Epithelial cell of esophagus (primary cell): ENCODE measurements at regions not wholly inside any gene's neighbourhood (a gene's known extent, or its start where the extent isn't known, plus 50 kb on each side); places are given as distances from the start of the nearest gene placed in this dataset.
A peak's percentile ranks its signal among the peaks of the same experiment; 100 is the strongest.

Experiments
- DNase-seq: peaks from one replicate; pipeline ENCODE4 v3.0.0; 2010; ENCODE audit warnings: low read depth
- H3K4me3 ChIP-seq: 2 replicates; pipeline ENCODE4 v1.5.1; 2011; ENCODE audit warnings: mild to moderate bottlenecking, low read length, control low read depth
- TF ChIP-seq, protein P1 (sequence below): IDR thresholded peaks from 2 replicates; pipeline ENCODE4 v1.5.1; 2011; ENCODE audit warnings: low read depth, mild to moderate bottlenecking, low read length, control low read depth, inconsistent platforms; ENCODE audit not compliant: insufficient read depth; ENCODE audit errors: missing control alignments

DNA sequence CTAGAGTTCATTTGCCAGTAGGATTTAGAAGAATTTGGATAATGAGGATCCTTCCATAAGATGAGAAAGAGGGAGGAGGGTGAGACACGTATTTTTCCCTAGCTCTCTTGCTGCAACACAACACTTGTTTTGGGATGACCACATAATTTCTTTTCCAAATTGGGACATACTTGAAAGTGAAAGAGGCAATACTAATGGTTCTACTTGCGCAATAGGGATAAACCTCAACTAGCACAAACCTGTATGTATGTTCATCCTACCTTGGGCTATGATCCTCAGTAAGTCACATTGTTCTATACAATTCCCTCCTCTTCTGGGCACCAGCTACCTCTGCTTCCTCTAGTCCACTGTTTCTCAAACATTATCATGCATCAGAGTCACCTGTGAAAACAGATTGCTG, 1208.8 kb upstream of the LRRTM1 start:
- H3K4me3 ChIP-seq = no peak overlapping the region
- DNase-seq = peak; percentile 6
- TF ChIP-seq, protein P1, sequence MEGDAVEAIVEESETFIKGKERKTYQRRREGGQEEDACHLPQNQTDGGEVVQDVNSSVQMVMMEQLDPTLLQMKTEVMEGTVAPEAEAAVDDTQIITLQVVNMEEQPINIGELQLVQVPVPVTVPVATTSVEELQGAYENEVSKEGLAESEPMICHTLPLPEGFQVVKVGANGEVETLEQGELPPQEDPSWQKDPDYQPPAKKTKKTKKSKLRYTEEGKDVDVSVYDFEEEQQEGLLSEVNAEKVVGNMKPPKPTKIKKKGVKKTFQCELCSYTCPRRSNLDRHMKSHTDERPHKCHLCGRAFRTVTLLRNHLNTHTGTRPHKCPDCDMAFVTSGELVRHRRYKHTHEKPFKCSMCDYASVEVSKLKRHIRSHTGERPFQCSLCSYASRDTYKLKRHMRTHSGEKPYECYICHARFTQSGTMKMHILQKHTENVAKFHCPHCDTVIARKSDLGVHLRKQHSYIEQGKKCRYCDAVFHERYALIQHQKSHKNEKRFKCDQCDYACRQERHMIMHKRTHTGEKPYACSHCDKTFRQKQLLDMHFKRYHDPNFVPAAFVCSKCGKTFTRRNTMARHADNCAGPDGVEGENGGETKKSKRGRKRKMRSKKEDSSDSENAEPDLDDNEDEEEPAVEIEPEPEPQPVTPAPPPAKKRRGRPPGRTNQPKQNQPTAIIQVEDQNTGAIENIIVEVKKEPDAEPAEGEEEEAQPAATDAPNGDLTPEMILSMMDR = no peak

DNA sequence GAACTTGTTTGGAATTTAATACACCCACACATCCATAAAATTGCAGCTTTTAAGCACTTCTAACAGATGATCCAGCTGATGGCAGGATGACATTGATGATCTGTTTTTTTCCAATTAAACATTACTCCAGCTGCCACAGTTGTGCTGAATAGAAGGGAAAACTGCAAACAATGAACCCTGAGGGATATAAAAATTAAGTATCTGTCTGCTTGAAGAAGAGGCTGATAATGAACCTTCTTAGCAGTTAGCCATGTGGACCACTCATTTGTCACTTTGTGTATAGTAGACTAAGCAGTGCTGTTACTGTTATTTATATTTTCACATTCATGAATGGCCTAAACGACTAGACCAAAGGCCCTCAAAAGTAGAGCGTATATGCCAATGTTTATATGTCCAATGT, 1201.0 kb upstream of the LRRTM1 start:
- H3K4me3 ChIP-seq = no peak overlapping the region
- DNase-seq = no peak
- TF ChIP-seq, protein P1 = no peak

DNA sequence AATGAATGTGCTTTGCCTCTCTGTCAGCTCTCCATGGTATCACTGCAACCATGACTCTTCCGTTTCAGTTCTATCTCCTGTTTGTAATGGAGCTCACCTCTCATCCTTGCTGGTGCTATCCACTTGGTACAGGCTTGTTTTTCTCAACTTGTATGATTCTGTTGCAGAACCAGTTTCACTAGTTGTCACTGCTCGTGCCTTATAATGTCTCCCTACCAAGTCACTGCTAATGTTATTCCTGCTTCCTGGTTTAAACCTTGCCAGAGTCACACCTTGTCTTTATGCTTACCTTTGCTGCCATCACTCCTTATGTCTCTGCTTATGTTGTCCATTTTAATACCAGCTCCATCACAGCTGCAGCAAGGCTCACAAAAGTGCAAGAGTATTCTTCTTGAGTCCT, 1191.0 kb upstream of the LRRTM1 start:
- TF ChIP-seq, protein P1 = no peak
- H3K4me3 ChIP-seq = no peak overlapping the region
- DNase-seq = peak; percentile 30

DNA sequence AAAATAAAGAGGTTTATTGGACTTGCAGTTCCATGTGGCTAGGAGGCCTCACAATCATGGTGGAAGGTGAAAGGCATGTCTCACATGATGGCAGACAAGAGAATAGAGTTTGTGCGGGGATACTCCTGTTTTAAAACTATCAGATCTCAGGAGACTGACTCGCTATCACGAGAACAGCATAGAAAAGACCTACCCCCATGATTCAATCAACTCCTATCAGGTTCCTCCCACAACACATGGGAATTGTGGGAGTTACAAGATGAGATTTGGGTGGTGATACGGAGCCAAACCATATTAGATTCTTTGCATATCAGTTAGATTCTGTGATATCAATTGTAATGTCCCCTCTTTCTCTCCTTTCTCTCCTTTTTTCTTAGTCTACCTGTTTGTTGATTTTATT, 1178.7 kb upstream of the LRRTM1 start:
- H3K4me3 ChIP-seq = no peak overlapping the region
- TF ChIP-seq, protein P1 = no peak
- DNase-seq = no peak

DNA sequence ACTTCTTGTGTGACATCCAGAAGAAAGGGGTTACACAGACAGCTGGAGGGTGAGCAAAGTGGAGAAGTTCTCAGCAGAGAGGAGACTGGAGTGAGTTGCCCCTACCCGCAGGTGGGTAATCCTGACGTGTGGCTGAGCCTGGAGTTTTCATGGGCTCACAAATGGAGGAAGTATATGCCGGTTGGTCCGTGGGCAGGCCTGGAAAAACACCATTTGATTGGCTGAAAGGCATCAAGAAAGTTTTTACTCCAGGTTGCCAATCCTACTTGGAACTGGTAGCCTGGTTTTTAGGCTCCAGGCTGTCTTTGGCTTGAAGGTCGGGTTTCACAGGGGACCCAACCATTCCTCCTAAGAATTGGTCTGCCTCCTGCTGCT, 1177.4 kb upstream of the LRRTM1 start:
- H3K4me3 ChIP-seq = no peak overlapping the region
- TF ChIP-seq, protein P1 = no peak
- DNase-seq = no peak

DNA sequence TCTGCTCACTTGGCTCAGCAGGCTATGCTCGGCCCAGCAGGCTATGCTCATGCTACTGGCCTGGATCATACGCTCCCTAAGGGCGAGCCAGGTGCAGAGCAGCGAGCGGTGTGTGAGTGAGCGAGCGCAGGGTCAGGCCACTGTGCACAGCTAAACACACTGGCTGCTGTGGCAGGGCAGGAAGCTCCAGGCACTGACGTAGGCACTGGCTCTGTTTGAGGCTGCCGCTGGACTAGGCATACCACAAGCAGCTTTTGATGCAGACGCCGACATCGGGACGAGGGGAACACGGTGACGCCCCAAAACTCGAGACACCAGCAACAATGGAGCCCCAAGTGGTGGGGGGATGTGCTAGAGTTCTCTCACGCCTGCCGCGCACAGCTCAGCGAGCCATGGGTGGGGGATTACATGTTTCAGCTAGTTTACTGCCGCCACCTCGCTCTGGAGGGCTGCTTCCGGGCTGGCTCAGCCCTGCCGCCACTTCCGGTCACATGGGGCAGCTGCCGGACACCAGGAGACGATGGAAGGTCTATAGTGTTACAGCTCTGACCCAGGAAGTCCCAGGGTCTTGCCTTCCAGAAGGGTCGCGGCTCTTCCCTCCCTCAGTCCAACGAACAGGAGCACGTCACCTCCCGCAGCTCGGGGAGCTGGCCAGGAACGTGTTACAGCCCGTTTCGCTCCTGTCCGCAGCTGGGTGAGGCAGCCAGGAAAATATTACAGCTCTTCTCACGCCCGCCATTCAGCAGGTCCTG, 1176.9 kb upstream of the LRRTM1 start:
- TF ChIP-seq, protein P1 = no peak
- no peak for DNase-seq
- H3K4me3 ChIP-seq = no peak overlapping the region

DNA sequence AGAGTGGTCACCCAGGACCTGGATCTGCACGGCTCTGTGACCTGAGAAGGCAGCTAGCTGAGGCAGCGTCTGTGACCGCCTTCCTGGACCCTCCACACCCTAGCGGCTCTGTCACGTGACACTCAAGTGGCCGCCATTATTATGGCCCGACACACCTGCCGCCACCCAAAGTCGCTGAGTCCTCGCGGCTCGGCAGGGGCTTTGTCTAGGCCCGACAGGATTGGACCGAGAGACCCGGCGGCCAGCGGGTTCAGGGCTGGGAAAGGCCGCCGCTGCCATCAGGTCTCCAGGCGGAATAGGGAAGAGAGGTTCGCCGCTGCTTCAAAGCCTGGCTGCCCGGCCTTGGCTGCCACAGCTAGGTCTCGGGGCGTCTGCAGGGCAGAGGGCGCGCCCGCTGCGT, 1162.5 kb upstream of the LRRTM1 start:
- DNase-seq = no peak
- TF ChIP-seq, protein P1 = no peak
- H3K4me3 ChIP-seq = no peak overlapping the region
